NCI-H69 (cell line): ENCODE measurements at regions not wholly inside any gene's neighbourhood (a gene's known extent, or its start where the extent isn't known, plus 50 kb on each side); places are given as distances from the start of the nearest gene placed in this dataset.

ENCODE experiments used
- DNase-seq: peaks from one replicate; lab custom pipeline; 2025; lab: John Stamatoyannopoulos, UW

DNA sequence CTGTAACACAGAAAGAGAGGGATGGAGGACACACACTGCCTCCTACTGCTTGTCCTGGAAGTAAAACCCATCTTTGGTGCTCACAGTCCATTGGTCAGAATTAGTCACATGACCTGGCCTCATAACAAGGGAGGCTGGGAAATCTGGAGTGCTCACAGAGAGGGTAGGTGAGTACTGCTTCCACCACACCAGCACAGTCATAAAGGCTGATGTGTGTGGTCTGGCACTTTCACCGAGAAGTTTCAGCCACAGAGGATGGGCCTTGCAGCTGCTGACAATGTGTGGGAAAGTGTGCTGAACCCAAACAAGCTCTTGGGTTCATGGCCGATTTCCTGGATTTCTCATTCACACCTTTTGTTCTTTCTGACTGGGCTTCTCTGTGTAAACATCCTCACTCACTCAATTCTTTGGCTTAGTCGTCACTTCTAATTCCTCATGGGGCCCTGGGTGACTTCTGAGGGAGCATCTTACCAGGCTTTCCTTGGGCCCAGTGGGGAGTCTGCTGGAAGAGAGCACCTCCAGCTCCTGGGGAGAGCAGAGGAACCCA lies 100.7 kb downstream of the ASB7 start:
- no peak for DNase-seq

DNA sequence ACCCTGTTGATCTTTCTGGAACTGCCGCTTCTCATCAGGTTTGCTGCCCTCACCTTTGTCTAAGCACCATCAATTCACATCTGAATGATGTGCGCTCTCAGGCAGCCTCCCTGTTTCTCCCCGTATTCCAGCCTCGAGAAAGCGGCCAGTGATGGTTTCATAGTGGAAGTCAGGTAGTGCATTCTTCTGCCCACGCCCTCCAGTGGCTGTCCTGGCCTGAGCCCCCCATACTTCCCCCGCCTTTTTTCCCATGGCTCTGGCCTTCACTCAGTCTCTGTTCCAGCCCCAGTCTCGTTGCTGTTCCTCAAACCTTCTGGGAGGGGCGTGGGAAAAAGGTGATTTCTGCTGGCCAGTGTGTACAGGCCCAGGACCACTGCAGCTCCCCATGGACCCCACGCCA lies 101.3 kb downstream of the ASB7 start:
- DNase-seq: no peak

GRCh38 chr15:100704281-100705055 lies 102.1 kb downstream of the ASB7 start:
- no peak for DNase-seq

DNA sequence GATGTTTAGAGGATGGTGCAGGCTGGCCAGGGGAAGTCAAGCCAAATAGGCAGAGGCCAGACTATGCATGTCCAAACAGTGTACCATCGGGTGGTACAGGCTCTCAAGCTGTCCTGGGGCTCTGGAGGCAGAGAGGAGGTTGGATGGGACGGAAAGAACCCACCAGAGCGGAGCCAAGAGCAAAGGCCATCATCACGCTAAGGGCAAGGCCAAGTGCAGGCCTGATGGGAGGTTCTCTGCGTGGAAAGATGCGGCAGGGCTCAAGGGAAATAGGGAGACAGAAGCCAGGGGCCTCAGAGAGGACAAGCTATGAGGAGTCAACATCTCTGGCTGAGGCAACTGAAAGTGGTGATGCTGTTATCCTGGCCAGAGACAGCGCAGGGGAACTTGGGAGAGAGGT lies 102.7 kb downstream of the ASB7 start:
- DNase-seq: no peak

DNA sequence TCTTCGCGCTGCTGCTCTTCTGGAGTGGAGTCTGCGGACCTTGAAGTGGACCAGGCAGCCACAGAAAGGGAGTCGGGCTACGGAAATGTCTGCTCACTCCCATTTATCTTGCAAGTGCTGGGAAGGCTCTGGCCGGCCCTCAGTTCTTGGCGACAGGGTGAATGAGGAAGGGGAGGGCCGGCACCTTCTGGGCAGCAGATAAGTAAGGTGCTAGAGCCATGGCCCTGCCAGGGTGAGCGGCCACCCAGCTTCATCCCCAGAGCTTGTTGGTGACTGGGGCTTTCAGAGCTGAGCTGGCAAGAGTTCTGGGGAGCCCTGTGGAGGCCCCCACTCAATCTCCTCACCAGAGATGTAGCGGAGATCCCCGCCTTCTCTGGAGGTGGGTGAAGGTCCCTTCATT lies 103.5 kb downstream of the ASB7 start:
- DNase-seq: no peak

DNA sequence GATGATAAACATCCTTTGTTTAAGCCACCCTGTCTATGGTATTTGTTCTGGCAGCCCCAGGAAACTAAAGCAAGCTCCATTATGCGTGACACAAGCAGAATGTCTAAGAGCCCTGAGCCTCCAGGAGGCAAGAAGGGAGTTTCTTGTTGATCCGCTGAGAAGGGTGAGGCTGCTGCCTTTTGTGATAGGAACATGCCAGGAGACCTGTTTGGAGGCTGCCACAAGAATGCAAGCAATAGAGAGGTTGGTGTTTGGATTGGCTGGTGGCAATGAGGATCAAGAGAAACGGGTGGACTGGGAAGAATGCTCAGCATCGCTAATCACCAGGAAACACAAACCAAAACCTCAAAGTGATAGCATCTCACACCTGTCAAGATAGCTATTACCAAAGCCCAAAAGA lies 104.8 kb downstream of the ASB7 start:
- no peak for DNase-seq

DNA sequence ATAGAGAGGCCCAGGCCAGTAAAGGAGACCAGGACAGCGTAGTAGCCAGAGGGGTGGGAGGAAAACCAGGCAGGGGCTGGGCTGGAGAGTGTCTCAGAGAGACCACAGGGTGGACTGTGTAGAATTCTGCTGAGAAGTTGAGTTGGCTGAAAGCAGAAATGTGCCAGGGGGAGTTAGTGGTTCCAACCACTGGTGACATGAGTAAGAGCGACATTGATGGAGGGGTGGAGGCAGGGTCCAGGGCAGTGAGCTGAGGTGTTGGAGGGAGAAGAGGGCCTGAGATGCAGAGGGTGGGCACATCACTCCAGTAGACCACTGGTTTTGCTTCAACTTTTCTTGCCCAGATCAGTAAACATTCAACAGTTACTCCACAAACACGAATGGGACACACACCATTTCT lies 106.5 kb downstream of the ASB7 start:
- no peak for DNase-seq

DNA sequence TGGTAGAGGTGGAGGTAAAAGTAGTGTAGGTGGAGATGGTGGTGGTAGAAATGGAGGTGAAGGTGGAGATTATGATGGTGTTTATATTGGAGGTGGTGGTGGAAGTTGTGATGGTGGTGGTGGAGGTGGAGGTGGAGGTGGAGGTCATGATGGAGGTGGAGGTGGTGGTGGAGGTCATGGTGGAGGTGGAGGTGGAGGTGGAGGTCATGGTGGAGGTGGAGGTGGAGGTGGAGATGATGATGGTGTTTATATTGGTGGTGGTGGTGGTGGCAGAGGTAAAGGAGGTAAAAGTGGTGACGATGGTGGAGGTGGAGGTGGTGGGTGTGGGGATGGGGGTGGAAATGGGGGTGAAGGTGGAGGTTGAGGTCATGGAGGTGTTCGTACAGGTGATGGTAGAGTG lies 107.8 kb downstream of the ASB7 start:
- no peak for DNase-seq

- no peak for DNase-seq
Observed at GRCh38 chr15:100710744-100711515, 108.5 kb downstream of the ASB7 start.

DNA sequence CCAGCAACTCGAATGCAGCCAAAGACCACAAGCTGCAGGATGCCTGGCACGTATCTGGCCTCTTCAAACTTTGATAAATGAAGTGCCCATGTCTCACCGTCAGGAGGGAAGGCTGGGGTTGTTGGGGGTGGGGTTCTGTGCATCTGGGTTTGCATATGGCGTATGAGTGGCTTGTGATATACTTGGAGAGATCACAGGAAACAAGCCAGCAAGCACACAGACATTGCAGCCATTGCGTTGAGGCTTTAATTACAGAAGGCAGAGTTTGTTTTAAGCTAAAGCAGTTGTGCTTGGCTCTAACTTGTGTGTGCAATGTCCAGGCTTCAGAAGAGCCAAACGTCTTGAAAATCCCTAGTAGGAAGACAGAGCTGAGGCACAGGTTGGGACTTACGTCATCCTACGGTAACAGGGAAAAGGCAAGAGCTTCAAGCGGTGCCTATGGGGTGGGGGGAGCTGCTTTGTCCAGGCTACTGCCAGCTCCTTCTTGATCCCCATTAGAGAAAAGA lies 109.2 kb downstream of the ASB7 start:
- DNase-seq: no peak

GRCh38 chr15:100712226-100712625 lies 109.8 kb downstream of the ASB7 start:
- DNase-seq: no peak

GRCh38 chr15:100713163-100713867 lies 110.9 kb downstream of the ASB7 start:
- DNase-seq: no peak

DNA sequence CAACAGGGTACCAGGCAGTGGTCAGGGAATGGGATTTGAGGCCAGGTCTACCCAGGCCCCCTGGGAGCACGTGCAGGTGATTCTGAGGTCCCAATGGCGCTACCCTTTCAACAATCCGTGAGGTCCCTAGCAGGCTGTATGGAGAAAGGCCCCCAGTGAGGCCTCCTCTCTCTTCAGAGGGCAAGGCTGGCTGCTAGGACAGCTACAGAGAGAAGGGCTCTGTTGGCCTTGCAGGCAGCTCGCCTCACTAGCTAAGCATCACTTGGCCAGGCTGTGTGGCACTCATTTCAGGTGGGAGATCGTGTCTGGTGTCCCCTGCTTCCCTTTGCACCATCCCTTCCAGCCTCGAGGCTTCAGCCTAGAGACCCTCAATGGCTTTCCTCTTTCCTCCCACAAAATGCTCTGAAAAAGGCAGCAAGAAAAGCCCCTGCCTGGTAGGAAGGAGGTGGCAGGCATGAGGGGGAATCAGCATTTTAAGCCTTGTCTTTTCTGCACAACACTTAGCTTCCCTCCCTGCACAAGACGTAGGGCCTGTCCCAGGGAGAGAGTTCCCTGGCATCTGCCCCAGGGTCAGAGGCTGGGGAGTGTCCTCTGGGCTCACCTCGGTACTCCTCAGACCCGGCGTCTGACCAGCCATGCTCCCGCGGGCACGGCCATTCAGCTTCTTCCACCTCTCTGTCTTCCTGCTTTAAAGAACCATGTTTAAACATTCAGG lies 111.8 kb downstream of the ASB7 start:
- no peak for DNase-seq

- DNase-seq: peak; percentile 63
Observed at GRCh38 chr15:100714749-100715342, 112.5 kb downstream of the ASB7 start.

DNA sequence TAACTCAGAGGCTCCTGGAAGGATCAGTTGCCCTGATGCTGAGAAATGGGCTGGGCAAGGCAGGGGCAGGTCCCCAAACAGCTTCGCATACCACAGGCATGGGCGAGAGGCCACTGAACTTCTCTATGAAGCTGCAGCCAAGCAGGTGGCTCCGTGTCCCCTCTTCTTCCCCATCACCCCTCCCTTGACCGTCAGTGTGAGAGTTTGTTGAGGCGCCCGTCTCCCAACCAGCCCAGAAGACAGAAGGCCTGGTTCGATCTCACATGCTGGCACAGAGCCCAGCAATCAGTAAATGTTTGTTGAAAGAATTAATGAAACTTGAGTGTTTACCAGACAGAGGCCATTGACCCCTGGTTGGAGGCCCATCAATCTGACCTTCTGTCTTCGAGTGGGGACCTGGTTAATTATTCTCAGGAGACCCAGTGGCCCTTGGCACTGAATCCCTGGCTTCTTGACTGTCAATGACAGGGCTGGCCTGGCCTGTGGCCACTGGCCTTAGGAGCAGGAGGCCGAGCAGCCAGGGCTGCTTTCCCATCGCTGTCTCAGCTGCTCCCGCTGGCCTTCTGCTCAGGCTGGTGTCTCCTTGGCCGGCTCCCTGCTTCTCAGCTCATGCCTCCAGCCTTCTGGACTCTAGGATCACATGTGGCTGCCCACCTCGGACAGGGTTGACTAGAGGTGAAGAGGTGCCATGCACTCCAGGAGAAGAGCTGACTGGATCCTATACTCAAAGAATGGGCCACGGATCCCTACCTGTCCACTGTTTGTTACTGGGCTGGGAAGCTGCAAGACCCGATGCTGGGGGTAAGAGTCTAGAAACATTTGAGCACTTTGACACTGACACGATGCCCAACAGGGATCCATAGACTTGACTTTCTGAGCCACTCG lies 113.4 kb downstream of the ASB7 start:
- DNase-seq: peak; percentile 16

DNA sequence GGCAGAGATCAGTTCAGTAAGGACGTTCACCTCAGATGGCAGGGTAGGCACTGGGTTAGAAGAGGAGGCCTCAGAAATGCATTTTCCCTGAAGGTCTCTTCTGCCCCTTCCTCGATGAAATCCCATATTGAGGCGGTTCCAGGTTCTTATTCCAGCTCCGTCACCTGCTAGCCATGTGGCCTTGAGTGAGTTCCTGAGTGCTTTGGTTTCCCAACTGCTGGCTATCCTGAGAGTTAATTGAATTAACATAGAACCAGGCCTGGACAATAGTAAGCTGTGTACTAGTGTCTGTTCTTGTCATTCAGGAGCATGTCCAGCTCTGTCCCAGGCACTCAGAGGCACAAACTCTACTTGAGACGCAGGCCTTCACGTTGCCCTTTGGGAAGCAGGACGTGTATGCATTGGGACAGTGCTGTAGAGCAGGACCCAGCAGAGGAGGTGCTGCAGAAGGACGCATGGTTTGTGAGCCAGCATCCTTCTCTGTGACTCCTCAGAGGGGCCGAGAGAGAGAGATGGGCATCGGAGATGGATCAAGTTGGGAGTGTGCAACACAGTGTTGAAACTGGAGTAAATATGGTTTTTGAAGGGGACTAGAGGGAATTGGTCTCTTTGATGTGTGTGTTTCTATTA lies 114.2 kb downstream of the ASB7 start:
- no peak for DNase-seq

- no peak for DNase-seq
Observed at GRCh38 chr15:100717596-100717995, 115.2 kb downstream of the ASB7 start.

DNA sequence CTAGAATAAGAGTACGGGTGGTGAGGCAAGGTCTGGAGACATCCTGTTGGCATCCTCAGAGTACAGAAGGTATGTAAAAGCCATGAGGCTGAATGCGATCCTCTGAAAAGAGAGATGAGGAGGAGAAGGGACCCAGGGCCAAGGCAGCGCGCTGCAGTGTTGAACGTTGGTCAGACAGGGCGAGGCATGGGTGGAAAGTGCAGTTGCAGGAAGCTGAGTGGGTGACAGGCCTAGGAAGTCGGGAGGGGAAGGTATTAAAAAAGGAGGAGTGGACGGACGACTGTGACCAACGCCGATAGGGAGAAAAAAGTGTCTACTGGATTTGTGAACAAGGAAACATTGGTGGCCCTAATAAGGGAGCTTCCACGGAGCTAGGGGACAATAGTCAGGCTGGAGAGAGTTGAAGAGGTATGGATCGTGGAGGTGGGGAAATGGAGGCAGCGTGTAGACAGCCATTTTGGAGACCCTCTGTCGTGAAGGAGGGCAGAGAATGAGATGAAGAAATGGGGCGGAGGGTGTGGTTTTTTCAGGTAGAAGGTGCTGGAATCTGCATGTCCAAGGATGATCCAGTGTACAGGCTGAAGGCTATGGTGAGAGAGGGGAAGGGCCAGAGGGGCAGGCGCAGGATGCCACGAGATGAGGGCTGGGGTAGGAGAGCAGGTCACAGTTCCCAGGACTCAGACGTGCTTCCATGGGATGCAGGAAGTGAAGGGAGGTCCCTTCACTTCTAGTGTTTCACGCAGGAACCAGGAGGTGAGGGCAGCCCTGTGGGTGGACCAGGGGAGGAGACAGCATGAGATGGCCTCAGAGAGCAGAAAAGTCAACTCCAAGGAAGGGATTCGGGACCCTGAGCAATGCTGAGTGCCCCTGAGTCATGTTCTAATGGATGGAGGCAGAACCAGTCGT lies 115.9 kb downstream of the ASB7 start:
- no peak for DNase-seq
